ENCODE measurements at regions not wholly inside any gene's neighbourhood (a gene's known extent, or its start where the extent isn't known, plus 50 kb on each side); places are given as distances from the start of the nearest gene placed in this dataset.

- DNase-seq: no peak
Observed at GRCh38 chr7:88495881-88496725, 189.4 kb upstream of the STEAP4 start.

- DNase-seq: no peak
Observed at GRCh38 chr7:88492153-88492552, 185.5 kb upstream of the STEAP4 start.

GRCh38 chr7:88490874-88491273, 184.2 kb upstream of the STEAP4 start:
- no peak for DNase-seq

DNA sequence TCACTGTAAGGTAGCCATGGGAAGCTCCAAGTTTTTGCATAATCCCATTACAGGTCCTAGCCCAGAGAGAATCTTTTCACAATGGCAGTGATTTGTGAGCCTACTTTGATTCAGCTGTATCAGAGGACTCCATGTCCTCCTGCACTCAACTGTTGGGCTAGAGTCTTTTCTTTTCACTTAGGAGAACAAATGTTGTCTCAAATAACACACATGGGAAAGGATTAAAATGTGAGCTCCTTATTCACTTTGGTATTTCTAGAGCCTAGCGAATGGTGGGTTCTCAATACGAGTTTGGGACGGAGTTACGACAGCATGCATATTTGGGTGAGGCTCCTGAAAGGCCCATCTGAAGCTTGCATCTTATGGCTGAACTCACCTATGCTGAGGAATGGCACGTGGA, 183.5 kb upstream of the STEAP4 start:
- DNase-seq: no peak

- peak; percentile 39 for DNase-seq
Observed at GRCh38 chr7:88485821-88486220, 179.1 kb upstream of the STEAP4 start.

DNA sequence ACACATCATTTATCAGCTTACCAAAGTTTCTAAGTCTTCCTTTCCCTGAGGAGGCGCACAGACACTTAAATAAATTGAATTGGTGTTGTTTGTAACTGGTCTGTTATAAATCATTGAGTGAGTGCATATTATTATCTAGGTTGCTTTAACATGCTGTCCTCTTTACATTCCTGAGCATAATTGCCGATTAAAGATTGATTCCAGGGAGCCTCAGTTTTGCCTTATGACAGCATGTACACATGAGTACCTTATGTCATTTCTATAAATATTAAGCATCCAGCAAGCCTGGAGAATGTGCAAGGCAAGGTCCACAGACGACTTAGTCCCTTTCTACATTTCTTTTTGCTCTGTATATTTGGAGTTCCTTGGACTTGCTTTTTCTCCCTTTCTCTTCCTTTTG, 177.9 kb upstream of the STEAP4 start:
- DNase-seq: no peak

DNA sequence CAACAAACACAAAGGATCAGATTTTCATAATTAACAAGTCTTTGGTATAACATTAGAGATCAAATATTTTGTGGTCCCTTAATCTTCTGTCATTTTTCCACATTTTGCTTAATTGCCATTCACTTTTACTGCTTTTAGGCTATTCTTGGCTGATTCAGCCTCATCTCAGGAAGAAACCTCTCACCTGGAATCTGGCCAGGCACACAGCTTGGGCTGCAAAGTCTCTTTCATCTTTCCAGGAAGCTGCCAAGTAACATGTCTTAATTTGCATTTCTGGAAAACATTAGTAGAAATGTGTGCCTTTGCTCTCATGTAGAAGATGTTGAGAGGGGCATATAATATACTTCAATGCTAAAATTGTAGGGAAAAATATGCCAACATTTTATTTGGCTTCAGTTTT, 174.2 kb upstream of the STEAP4 start:
- peak; percentile 39 for DNase-seq

GRCh38 chr7:88480271-88480670, 173.6 kb upstream of the STEAP4 start:
- no peak for DNase-seq

DNA sequence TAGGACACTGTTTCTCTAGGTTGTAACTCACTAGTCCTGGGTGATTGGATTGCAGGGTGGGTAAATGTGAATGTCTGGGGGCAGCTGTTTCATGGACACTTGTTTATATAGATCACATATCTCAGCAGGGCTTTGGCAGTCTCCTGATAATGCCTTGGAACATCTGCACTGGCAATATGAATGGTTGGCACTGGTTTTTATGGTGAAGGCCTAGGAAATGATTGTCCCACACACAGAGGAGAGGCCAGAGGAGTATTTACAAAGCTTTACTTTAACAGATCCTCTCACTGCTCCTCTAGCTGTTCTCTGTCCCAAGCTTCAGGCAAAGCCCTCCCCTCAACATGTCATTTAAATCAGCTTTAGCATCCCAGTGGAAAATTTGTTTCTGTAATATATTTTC, 171.3 kb upstream of the STEAP4 start:
- DNase-seq: peak; percentile 57

GRCh38 chr7:88465600-88465999, 158.9 kb upstream of the STEAP4 start:
- DNase-seq: no peak

- DNase-seq: no peak
Observed at GRCh38 chr7:88462799-88463198, 156.1 kb upstream of the STEAP4 start.

- DNase-seq: no peak
Observed at GRCh38 chr7:88460650-88461049, 154.0 kb upstream of the STEAP4 start.

- DNase-seq: no peak
Observed at GRCh38 chr7:88458946-88459345, 152.3 kb upstream of the STEAP4 start.

DNA sequence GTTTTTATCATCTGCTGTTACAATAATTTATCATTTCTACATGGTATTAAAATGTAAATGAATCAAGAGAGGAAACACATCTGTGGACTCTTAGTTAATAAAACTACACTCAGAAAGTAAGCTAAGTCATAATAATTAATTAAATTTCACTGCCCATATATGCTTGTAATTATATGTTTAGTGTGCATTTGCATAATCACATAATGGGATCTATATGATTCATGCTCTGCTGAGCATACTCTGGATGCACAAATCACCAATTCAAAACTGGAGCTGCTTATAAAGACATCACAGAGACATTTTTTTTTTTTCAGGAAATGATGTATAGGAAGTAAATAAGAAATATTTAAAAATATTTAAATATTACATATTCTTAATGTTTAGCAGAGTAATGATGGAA, 151.6 kb upstream of the STEAP4 start:
- DNase-seq: no peak

DNA sequence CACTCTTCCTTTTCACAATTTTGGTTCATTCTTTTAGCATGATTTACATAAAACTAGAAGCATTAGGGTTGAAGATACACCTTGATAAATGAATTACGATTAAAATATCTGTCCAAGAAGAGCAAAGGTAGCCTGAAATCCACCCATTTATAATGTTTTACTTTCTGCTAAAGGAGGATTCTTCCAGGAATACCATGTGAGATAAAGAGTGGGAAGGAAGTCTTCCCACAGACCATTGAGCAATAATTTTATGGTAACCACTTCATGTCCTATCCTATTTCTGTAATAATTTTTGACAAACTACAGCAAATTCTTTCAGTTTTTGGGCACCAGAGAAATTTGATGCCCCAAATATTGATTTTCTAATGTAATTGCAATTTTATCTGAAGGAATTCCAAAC, 150.6 kb upstream of the STEAP4 start:
- DNase-seq: no peak

GRCh38 chr7:88456490-88456889, 149.8 kb upstream of the STEAP4 start:
- DNase-seq: no peak

- DNase-seq: no peak
Observed at GRCh38 chr7:88455696-88456095, 149.0 kb upstream of the STEAP4 start.

DNA sequence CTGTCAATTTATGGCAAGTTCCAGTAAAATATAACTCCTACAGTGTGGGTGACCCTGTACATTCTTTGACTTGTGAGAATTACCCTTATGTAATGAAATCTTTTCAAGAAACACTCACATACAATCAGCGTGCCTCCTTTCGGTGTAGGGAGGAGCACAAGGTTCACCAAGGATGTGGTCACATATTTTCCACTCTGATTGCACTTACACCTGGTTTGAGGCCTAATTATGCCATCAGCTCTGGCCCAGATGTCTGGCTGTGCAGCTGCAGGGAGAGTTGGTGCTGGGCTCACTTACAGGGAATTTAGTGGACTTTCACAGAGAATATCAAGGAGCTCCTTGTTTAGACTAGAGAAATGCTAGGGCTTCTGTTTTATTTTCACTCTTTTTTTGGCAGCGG, 146.0 kb upstream of the STEAP4 start:
- DNase-seq: no peak

- no peak for DNase-seq
Observed at GRCh38 chr7:88450874-88451273, 144.2 kb upstream of the STEAP4 start.

DNA sequence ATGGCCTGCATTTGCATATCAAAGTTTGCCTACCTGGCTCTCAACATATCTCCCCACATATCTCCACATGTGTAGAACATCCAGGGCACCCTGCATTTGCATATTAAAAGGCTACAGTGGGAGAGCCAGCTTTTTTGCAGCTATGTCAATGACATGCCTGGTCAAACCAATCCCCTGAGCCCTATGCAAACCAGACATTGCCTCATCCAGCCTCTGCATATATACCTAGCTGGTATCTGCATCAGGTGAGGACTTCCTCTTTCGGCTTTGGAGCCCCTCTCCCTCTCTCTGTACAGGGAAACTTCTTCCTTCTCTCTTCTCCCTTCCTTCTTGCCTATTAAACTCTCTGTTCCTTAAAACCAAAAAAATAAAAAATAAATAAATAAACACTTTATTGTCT, 142.7 kb upstream of the STEAP4 start:
- DNase-seq: no peak

DNA sequence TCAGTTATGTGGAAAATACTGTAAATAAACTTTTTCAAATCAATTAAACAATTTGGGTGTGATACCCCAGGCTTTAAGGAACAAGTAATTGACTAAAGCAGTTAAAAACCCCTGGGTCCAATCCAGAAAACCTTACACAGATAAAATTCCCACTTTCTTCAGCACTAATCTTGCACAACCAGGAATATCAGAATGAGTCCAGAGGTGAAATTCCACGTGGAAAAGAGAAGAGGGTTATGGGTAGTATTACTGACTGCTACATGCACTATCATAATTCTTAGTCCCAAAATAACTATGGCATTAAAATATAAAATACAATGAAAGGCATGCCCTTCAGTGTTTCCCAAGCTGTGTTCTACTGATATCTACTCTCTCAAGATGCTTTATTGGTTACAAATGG, 135.7 kb upstream of the STEAP4 start:
- no peak for DNase-seq

- no peak for DNase-seq
Observed at GRCh38 chr7:88437132-88437531, 130.4 kb upstream of the STEAP4 start.

DNA sequence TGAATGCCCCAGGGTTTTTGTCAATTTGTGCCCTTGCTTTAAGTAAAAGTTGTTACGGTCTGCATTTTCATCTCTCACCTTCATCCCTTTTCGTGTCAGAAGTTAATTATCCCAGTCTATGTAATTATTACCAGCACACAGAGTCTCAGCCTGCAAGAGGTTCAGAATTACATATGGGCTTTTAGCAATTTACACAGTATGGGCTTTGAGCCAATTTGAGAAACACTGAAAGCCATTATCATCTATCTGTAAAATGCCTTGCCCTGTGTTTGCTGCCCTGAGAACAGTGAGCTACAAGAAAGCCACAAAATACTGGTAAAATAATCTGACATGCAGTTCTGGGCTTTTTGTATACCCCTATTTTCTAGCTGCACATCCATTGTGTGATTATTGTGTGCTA, 125.6 kb upstream of the STEAP4 start:
- DNase-seq: no peak

GRCh38 chr7:88431882-88432281, 125.2 kb upstream of the STEAP4 start:
- peak; percentile 24 for DNase-seq

DNA sequence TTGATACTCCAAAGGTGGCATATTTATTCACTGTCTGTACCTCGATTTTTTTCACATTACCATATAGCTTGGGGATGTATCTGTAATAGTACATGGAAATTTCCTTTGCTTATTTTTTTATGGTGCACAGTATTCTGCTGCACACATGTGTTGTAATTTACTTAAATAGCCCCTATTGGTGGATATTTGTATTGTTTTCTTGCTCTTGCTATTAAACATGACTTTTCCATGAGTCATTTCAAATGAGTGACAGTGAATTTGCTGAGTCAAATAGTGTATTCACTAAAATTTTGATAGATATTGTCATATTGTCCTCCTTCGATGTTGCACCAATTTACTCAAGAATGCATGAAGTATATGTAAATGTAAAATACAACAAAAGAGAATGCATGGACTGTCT, 122.7 kb upstream of the STEAP4 start:
- DNase-seq: no peak
